ENCODE measurements at regions not wholly inside any gene's neighbourhood (a gene's known extent, or its start where the extent isn't known, plus 50 kb on each side); places are given as distances from the start of the nearest gene placed in this dataset.

- Histone ChIP-seq H3K4me1 (ENCODE audit: low read depth) (no peaks in the 10 kb centered on the region), H3K4me3 (no peak overlapping the region), H3K9me3 (no peaks in the 10 kb centered on the region), H3K36me3 (ENCODE audit: low read depth) (no peaks in the 10 kb centered on the region)
- DNase-seq, result no peak
- no peak for TF ChIP-seq CTCF (IDR thresholded peaks at IDR 0.05)
- intact Hi-C loops (cut with DNase I, micrococcal nuclease), result no loop called here
- ATAC-seq, result no peak
Measured at GRCh38 chr1:102184477-102184876, 187.8 kb upstream of the OLFM3 start.

GRCh38 chr1:102183711-102184110, 187.0 kb upstream of the OLFM3 start:
- intact Hi-C loops (cut with DNase I, micrococcal nuclease), result no loop called here
- no peak for DNase-seq
- H3K9me3 ChIP-seq, result no peaks in the 10 kb centered on the region
- no peak for TF ChIP-seq CTCF (IDR thresholded peaks at IDR 0.05)
- no peaks in the 10 kb centered on the region for H3K4me1 ChIP-seq (ENCODE audit: low read depth)
- ATAC-seq, result no peak
- H3K36me3 ChIP-seq (ENCODE audit: low read depth), result no peaks in the 10 kb centered on the region
- H3K4me3 ChIP-seq, result no peak overlapping the region

GRCh38 chr1:102182603-102183260, 186.0 kb upstream of the OLFM3 start:
- no peak for ATAC-seq
- no peaks in the 10 kb centered on the region for H3K4me1 ChIP-seq (ENCODE audit: low read depth)
- no peak for DNase-seq
- no peak for TF ChIP-seq CTCF (IDR thresholded peaks at IDR 0.05)
- no peaks in the 10 kb centered on the region for H3K36me3 ChIP-seq (ENCODE audit: low read depth)
- H3K4me3 ChIP-seq, result no peak overlapping the region
- no peaks in the 10 kb centered on the region for H3K9me3 ChIP-seq
- intact Hi-C loops (cut with DNase I, micrococcal nuclease), result no loop called here

- DNase-seq (no peak), ATAC-seq (no peak)
Measured at GRCh38 chr1:102181341-102181740, 184.6 kb upstream of the OLFM3 start.

GRCh38 chr1:102178480-102178879, 181.8 kb upstream of the OLFM3 start:
- Histone ChIP-seq H3K36me3 (ENCODE audit: low read depth) (no peaks in the 10 kb centered on the region), H3K9me3 (no peaks in the 10 kb centered on the region), H3K4me1 (ENCODE audit: low read depth) (no peaks in the 10 kb centered on the region), H3K4me3 (no peak overlapping the region)
- ATAC-seq (no peak), DNase-seq (no peak)
- no peak for TF ChIP-seq CTCF (IDR thresholded peaks at IDR 0.05)
- intact Hi-C loops (cut with DNase I, micrococcal nuclease), result no loop called here

More at GRCh38 chr1:102181341-102181740, 184.6 kb upstream of the OLFM3 start:
- intact Hi-C loops (cut with DNase I, micrococcal nuclease), result no loop called here
- TF ChIP-seq CTCF (IDR thresholded peaks at IDR 0.05), result no peak
- no peaks in the 10 kb centered on the region for H3K4me1 ChIP-seq (ENCODE audit: low read depth)
- H3K4me3 ChIP-seq, result no peak overlapping the region
- no peaks in the 10 kb centered on the region for H3K9me3 ChIP-seq
- no peaks in the 10 kb centered on the region for H3K36me3 ChIP-seq (ENCODE audit: low read depth)

Measured in mucosa of descending colon (tissue), 3 donors.